ENCODE measurements at regions not wholly inside any gene's neighbourhood (a gene's known extent, or its start where the extent isn't known, plus 50 kb on each side); places are given as distances from the start of the nearest gene placed in this dataset.

DNA sequence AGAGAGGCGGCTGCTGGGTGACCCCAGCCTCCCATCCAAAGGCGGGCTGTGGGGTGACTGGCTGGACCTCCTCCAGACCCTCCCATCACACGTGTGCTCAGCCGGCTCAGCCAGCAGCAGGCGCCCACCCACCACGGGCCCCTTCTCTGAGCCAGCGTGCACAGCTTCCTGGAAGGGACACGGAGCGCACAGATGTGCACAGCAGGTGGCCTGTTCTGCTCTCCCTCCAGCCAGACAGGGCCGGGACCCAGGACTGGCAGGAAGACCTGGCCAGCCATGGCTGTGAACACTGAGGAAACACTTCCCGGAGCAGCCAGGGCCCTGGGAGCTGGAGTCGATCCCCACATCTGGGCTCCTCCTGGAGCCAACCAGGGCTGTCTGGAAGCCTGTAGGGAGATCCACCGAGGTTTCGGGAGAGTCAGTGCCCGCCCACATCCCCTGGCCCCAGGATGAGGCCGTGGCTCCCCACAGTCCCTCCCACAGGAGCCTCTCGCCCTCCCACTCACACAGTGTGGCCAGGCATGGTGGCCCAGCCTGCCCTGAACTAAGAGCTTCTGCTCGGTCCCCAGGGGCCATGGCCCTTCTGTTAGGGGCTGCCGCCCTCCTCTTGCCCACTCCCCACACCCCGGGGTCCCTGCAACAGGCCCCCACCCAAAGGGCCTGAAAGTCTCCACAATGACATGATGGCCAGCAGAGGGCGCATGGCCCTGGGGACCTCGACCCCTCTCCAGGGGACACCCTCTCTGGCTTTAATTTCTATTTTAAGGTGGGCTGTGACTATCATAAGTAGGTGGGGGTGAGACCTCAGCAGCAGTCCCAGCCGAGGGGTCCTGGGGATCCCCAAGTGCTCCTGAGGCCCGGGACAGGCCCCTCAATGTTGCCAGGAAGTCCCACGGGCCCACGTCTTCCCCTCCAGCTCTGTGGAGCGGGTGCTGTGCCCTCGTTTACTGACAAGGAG, 90.6 kb upstream of the FGF3 start:
- TF ChIP-seq CTCF (IDR thresholded peaks at IDR 0.05): no peak
- H3K36me3 ChIP-seq: no peaks in the 10 kb centered on the region
- peaks cover 12% of the 10 kb centered on the region for H3K27me3 ChIP-seq
- H3K4me3 ChIP-seq (ENCODE audit: low read depth in 1 of 2, low read length in 1 of 2): no peak overlapping the region
- H3K27ac ChIP-seq: no peak overlapping the region
- no peaks in the 10 kb centered on the region for H3K9me3 ChIP-seq
- no peaks in the 10 kb centered on the region for H3K4me1 ChIP-seq (ENCODE audit: control insufficient read depth in 1 of 2, insufficient read depth in 1 of 2, low read depth in 1 of 2, low read length in 1 of 2)

GRCh38 chr11:69910519-69911309, 91.5 kb upstream of the FGF3 start:
- Histone ChIP-seq H3K27me3 (peaks cover 13% of the 10 kb centered on the region), H3K4me1 (ENCODE audit: control insufficient read depth in 1 of 2, insufficient read depth in 1 of 2, low read depth in 1 of 2, low read length in 1 of 2) (no peaks in the 10 kb centered on the region)

DNA sequence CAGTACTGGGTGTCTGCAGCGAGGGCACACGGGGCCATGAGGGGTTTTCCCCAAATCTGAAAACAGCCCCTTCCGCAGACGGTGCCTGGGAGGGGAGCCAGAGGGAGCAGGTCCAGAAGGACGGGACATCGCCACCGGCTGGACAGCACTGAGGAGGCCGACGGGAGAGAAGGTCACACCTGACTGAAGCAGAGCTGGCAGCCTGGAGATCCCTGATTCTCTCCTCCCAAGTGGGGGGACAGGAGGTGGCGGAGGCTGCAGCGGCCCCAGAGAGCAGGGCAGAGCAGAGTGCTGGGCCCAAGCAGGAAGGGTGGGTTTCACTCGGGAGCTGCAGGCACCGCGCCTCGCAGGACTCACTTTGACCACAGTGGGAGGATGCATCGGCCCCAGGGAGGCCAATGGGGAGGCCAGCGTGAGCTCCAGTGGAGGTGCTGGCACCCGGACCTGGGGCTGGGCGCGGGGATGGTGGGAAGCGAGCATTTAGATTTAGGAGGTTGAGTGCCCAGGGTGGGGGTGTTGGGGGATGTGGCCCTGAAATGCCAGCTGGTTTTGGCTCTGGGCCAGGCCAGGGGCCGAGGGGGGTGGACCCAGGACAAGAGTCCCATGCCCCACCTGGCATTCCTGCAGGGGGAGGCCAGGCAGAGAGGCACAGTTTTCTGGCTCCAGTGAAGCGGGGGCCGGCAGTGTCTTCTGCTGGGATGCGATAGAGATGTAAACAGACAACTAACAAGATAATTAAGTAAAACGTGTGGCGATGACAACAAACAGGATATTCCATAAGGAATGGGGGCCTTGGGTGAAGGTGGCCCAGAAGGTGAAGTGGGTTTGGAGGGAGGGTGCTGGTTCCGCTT, 92.3 kb upstream of the FGF3 start:
- no peak overlapping the region for H3K27ac ChIP-seq
- no peak for TF ChIP-seq CTCF (IDR thresholded peaks at IDR 0.05)
- no peaks in the 10 kb centered on the region for H3K4me1 ChIP-seq (ENCODE audit: control insufficient read depth in 1 of 2, insufficient read depth in 1 of 2, low read depth in 1 of 2, low read length in 1 of 2)
- no peaks in the 10 kb centered on the region for H3K36me3 ChIP-seq
- H3K9me3 ChIP-seq: no peaks in the 10 kb centered on the region
- H3K27me3 ChIP-seq: peaks cover 15% of the 10 kb centered on the region
- no peak overlapping the region for H3K4me3 ChIP-seq (ENCODE audit: low read depth in 1 of 2, low read length in 1 of 2)

More at GRCh38 chr11:69910519-69911309, 91.5 kb upstream of the FGF3 start:
- H3K27ac ChIP-seq: no peak overlapping the region
- TF ChIP-seq CTCF (IDR thresholded peaks at IDR 0.05): no peak
- H3K36me3 ChIP-seq: no peaks in the 10 kb centered on the region
- H3K4me3 ChIP-seq (ENCODE audit: low read depth in 1 of 2, low read length in 1 of 2): no peak overlapping the region
- no peaks in the 10 kb centered on the region for H3K9me3 ChIP-seq

GRCh38 chr11:69912161-69912910, 93.1 kb upstream of the FGF3 start:
- H3K4me1 ChIP-seq (ENCODE audit: control insufficient read depth in 1 of 2, insufficient read depth in 1 of 2, low read depth in 1 of 2, low read length in 1 of 2): no peaks in the 10 kb centered on the region
- no peaks in the 10 kb centered on the region for H3K36me3 ChIP-seq
- H3K27me3 ChIP-seq: peaks cover 16% of the 10 kb centered on the region
- no peak overlapping the region for H3K4me3 ChIP-seq (ENCODE audit: low read depth in 1 of 2, low read length in 1 of 2)
- TF ChIP-seq CTCF (IDR thresholded peaks at IDR 0.05): no peak
- H3K27ac ChIP-seq: no peak overlapping the region
- H3K9me3 ChIP-seq: no peaks in the 10 kb centered on the region
